Smooth muscle cell (in vitro differentiated cells): ENCODE measurements at regions not wholly inside any gene's neighbourhood (a gene's known extent, or its start where the extent isn't known, plus 50 kb on each side); places are given as distances from the start of the nearest gene placed in this dataset.
A peak's percentile ranks its signal among the peaks of the same experiment; 100 is the strongest.

Source experiments
- DNase-seq: peaks from one replicate; lab custom pipeline; 2025; ENCODE audit not compliant: unreplicated experiment; lab: John Stamatoyannopoulos, UW
- H2AFZ ChIP-seq: fragments of 200-600 bp; sonication (generic); 2 replicates; pipeline ENCODE4 v1.6.0; 2016; ENCODE audit warnings: antibody characterized with exemption, low read depth, mild to moderate bottlenecking
- H3F3A ChIP-seq: fragments of 200-600 bp; sonication (generic); 2 replicates; pipeline ENCODE4 v1.6.0; 2017; ENCODE audit warnings: antibody characterized with exemption, low read depth
- H3K27ac ChIP-seq: fragments of 200-600 bp; sonication (generic); 2 replicates; pipeline ENCODE4 v1.5.1; 2016; ENCODE audit warnings: low read depth, mild to moderate bottlenecking
- H3K27me3 ChIP-seq: fragments of 200-600 bp; sonication (generic); 2 replicates; pipeline ENCODE4 v1.6.1; 2016; ENCODE audit warnings: low read depth, mild to moderate bottlenecking
- H3K36me3 ChIP-seq: fragments of 200-600 bp; sonication (generic); 2 replicates; pipeline ENCODE4 v1.5.1; 2016; ENCODE audit warnings: low read depth
- H3K4me1 ChIP-seq: fragments of 200-600 bp; sonication (generic); 2 replicates; pipeline ENCODE4 v1.5.1; 2016; ENCODE audit warnings: low read depth
- H3K4me2 ChIP-seq: fragments of 200-600 bp; sonication (generic); 2 replicates; pipeline ENCODE4 v1.6.0; 2016; ENCODE audit warnings: mild to moderate bottlenecking
- H3K4me3 ChIP-seq: fragments of 200-600 bp; sonication (generic); 2 replicates; pipeline ENCODE4 v1.5.1; 2016; ENCODE audit warnings: mild to moderate bottlenecking
- H3K79me2 ChIP-seq: fragments of 200-600 bp; sonication (generic); 2 replicates; pipeline ENCODE4 v1.6.0; 2016; ENCODE audit warnings: low read depth, mild to moderate bottlenecking
- H3K9ac ChIP-seq: fragments of 200-600 bp; sonication (generic); 2 replicates; pipeline ENCODE4 v1.6.0; 2016; ENCODE audit warnings: low read depth
- H3K9me3 ChIP-seq: fragments of 200-600 bp; sonication (generic); replicated peaks from 2 replicates; pipeline ENCODE4 v1.5.1; 2016; ENCODE audit warnings: low read depth
- H4K20me1 ChIP-seq: fragments of 200-600 bp; sonication (generic); 2 replicates; pipeline ENCODE4 v1.6.0; 2016; ENCODE audit warnings: low read depth
- WGBS: methylation state at CpG from one replicate; pipeline ENCODE4 v1.1.7; 2016; ENCODE audit warnings: low lambda C conversion rate; 5-methylcytosine and 5-hydroxymethylcytosine counted together
- TF ChIP-seq, protein P1 (sequence below): fragments of 200-600 bp; sonication (generic); IDR thresholded peaks from 2 replicates; pipeline ENCODE4 v1.5.1; 2017; ENCODE audit warnings: borderline replicate concordance, mild to moderate bottlenecking, antibody characterized with exemption; ENCODE audit not compliant: insufficient read depth, poor library complexity, severe bottlenecking

DNA sequence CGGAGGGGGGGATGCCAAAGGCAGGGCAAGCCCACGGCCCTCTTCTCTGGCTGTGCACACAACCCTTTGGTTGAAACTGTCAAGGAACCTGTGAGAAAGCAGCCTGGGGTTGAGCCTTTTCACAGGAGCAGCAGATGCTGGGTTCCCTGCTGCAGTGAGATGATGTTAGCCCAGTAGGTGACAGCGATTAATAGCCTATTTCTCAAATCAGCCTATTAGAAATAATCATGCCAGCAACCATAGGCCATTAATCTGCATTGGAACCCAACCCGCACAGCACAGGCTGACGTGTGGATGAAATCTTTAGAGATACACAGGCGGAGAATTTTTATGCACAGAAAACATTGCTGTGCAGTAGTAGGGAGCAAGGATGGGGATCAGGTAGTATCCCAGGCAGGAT, 637.5 kb downstream of the AJAP1 start:
- WGBS, result 86% methylated on average over 6 of the region's 6 CpGs
- no peaks in the 10 kb centered on the region for H3K79me2 ChIP-seq
- TF ChIP-seq, protein P1, sequence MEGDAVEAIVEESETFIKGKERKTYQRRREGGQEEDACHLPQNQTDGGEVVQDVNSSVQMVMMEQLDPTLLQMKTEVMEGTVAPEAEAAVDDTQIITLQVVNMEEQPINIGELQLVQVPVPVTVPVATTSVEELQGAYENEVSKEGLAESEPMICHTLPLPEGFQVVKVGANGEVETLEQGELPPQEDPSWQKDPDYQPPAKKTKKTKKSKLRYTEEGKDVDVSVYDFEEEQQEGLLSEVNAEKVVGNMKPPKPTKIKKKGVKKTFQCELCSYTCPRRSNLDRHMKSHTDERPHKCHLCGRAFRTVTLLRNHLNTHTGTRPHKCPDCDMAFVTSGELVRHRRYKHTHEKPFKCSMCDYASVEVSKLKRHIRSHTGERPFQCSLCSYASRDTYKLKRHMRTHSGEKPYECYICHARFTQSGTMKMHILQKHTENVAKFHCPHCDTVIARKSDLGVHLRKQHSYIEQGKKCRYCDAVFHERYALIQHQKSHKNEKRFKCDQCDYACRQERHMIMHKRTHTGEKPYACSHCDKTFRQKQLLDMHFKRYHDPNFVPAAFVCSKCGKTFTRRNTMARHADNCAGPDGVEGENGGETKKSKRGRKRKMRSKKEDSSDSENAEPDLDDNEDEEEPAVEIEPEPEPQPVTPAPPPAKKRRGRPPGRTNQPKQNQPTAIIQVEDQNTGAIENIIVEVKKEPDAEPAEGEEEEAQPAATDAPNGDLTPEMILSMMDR, result no peak

DNA sequence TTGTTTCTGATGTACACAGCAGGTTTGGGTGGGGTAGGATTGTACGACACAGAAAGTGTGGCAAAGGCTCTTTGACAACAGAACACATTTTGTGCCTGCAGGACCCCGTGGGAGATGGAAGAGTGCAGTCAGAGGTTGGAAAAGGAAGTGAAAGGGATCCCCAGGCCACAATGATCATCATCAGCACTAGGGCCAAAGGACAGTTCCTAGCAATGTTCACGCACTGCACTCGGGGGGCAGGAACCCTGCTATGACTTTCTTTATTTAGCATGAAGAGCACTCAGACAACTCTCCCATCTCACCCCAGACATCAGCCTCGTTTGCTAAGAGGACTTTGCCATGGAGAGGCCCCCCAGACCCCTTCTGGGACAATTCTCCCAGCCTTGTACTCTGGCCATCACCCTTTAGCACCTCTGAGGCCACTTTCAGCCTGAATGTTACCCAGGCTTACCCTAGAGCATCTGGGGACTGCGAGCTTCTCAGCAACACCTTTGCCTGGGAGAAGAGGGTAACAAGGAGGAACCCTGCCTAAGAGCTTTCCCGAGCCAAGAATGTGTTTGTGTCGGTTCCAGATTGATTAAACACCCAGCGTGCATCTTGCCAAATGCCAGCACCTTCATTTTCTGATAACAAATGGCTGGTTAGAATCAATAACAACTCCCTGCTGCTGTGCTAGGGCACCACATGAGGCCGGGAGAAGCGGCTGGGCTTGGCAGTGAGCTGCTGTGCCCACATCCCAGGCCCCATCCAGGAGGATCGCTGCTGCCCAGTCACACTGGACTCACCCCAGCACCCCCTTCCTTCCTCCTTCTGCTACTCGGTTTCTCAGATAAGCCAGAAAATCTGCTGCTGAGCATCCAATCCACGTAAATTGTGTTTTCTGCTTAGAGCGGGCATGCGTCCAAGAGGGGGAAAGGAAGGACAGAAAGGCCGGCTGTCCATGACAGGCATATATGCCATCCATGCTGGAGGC, 633.1 kb downstream of the AJAP1 start:
- H3K4me1 ChIP-seq, result no peaks in the 10 kb centered on the region
- no peak overlapping the region for H3K9ac ChIP-seq
- no peaks in the 10 kb centered on the region for H4K20me1 ChIP-seq
- no peak overlapping the region for H3K4me3 ChIP-seq
- H3F3A ChIP-seq, result no peaks in the 10 kb centered on the region
- no peak for DNase-seq
- TF ChIP-seq, protein P1, result no peak
- 80% methylated on average over 17 of the region's 17 CpGs for WGBS
- no peaks in the 10 kb centered on the region for H3K79me2 ChIP-seq
- no peaks in the 10 kb centered on the region for H3K36me3 ChIP-seq
- H2AFZ ChIP-seq, result no peak overlapping the region
- H3K27ac ChIP-seq, result no peak overlapping the region
- H3K4me2 ChIP-seq, result no peak overlapping the region
- no peaks in the 10 kb centered on the region for H3K27me3 ChIP-seq
- no peaks in the 10 kb centered on the region for H3K9me3 ChIP-seq

More for the DNA sequence above, 637.5 kb downstream of the AJAP1 start:
- DNase-seq, result no peak
- Histone ChIP-seq H3K9ac (no peak overlapping the region), H3K27me3 (no peaks in the 10 kb centered on the region), H3K36me3 (no peaks in the 10 kb centered on the region), H3K4me1 (peaks cover 2% of the 10 kb centered on the region), H3K27ac (no peak overlapping the region), H3K4me3 (no peak overlapping the region), H3K9me3 (no peaks in the 10 kb centered on the region), H3K4me2 (no peak overlapping the region), H3F3A (no peaks in the 10 kb centered on the region), H2AFZ (no peak overlapping the region), H4K20me1 (no peaks in the 10 kb centered on the region)

DNA sequence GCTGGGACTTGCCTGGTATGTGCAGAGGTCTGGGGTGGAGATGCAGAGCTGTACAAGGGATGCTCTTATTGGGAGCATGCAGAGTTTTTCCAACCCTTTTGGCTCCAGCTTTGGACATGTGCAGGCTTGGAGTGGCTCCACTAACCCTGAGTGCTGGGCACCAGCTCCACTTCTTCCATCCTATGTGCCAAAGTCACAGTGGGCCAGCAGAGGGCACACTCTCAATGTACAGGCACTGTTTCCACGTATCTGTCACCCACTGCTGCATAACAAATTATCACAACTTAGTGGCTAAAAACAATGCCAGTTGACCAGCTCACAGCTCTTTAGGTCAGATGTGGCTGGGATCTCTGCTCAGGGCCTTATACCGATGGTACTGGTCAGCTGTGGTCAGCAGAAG, 631.8 kb downstream of the AJAP1 start:
- H3K79me2 ChIP-seq, result no peaks in the 10 kb centered on the region
- no peak overlapping the region for H3K4me2 ChIP-seq
- WGBS, result 43% methylated on average over 2 of the region's 2 CpGs
- H3F3A ChIP-seq, result no peaks in the 10 kb centered on the region
- no peak overlapping the region for H3K27ac ChIP-seq
- no peaks in the 10 kb centered on the region for H4K20me1 ChIP-seq
- TF ChIP-seq, protein P1, result peak; percentile 15
- H2AFZ ChIP-seq, result no peak overlapping the region
- no peaks in the 10 kb centered on the region for H3K36me3 ChIP-seq
- no peak overlapping the region for H3K4me3 ChIP-seq
- H3K4me1 ChIP-seq, result no peaks in the 10 kb centered on the region
- H3K27me3 ChIP-seq, result no peaks in the 10 kb centered on the region
- no peaks in the 10 kb centered on the region for H3K9me3 ChIP-seq
- DNase-seq, result no peak
- H3K9ac ChIP-seq, result no peak overlapping the region
